ENCODE measurements at regions not wholly inside any gene's neighbourhood (a gene's known extent, or its start where the extent isn't known, plus 50 kb on each side); places are given as distances from the start of the nearest gene placed in this dataset.

DNA sequence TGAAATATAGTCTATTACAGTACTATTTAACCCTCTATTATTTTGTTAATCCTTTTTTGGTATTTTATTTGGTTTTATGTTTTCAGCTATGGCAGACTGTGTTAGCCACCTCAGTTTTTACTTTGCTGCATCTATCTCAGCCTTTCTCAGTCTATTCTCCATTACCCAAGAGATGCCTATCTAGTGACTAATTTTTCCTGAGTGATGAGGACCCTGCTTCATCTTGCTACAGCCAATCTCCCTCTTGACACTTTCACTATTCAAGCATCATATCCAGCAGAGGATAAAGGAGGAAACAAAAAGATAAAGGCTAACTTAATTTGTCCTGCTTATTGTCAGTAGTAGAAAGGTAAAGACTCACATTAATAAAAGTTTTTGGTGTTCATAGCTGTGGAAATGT is 141.8 kb upstream of the NECTIN3 start:
- TF ChIP-seq ZNF274 (IDR thresholded peaks at IDR 0.05; ENCODE audit: low read depth, low read length): no peak
- TF ChIP-seq YY1 (IDR thresholded peaks at IDR 0.05; ENCODE audit: insufficient read depth, insufficient read length): no peak
- TF ChIP-seq SUZ12 (IDR thresholded peaks at IDR 0.05; ENCODE audit: extremely low read depth, insufficient read depth, insufficient read length): no peak

Data from NT2/D1 (cell line).